ENCODE measurements at regions not wholly inside any gene's neighbourhood (a gene's known extent, or its start where the extent isn't known, plus 50 kb on each side); places are given as distances from the start of the nearest gene placed in this dataset.

- ATAC-seq = no peak
- Histone ChIP-seq H3K4me3 (replicated peaks in 1 of 3; ENCODE audit: insufficient read depth in 1 of 3, low read depth in 2 of 3, low read length in 3 of 3) (no peak overlapping the region), H3K27ac (ENCODE audit: extremely low read length, insufficient read depth, low read length) (no peak overlapping the region), H4K20me1 (ENCODE audit: insufficient read depth, low read length) (no peaks in the 10 kb centered on the region), H2AFZ (ENCODE audit: low read length) (no peak overlapping the region), H3K9ac (ENCODE audit: insufficient read depth, low read depth, low read length) (no peak overlapping the region), H3K9me3 (ENCODE audit: low read length) (peaks cover 9% of the 10 kb centered on the region), H3K27me3 (ENCODE audit: control insufficient read depth in 1 of 2, insufficient read depth in 2 of 2, low read length in 2 of 2) (no peaks in the 10 kb centered on the region), H3K36me3 (replicated peaks in 1 of 2; ENCODE audit: control insufficient read depth in 1 of 2, insufficient read depth in 2 of 2, low read length in 2 of 2) (no peaks in the 10 kb centered on the region), H3K4me2 (ENCODE audit: low read depth, low read length) (no peak overlapping the region), H3K4me1 (ENCODE audit: insufficient read depth, low read length) (no peaks in the 10 kb centered on the region), H3K79me2 (ENCODE audit: insufficient read depth, low read length) (no peaks in the 10 kb centered on the region)
- ChIA-PET CTCF (ENCODE audit: low intra/inter-chr PET ratio, low total read pairs) (no interaction called here), POLR2A (no interaction called here)
- in situ Hi-C loops (cut with HindIII; ENCODE audit: extremely low pct_ligation_motif_present, low pct_unique_long_range_greater_than_20kb) = no loop called here
- TF ChIP-seq CREB1 (IDR thresholded peaks at IDR 0.05) (peak; percentile 85), CREB1 (CRISPR knock-in tag; IDR thresholded peaks at IDR 0.05) (no peak), ATF7 (IDR thresholded peaks at IDR 0.05) (peak; percentile 56), ATF7 (CRISPR knock-in tag; IDR thresholded peaks at IDR 0.05) (no peak), ZNF598 (CRISPR knock-in tag; IDR thresholded peaks at IDR 0.05; ENCODE audit: borderline replicate concordance) (no peak), ZNF512 (CRISPR knock-in tag; IDR thresholded peaks at IDR 0.05) (no peak)
- DNase-seq (ENCODE audit: low spot score) = no peak
- intact Hi-C loops (cut with micrococcal nuclease; ENCODE audit: unreplicated experiment) = no loop called here
- no TSS peak for BruUV-seq (replicated peaks)
- peak; percentile 47 for FAIRE-seq
Observed at GRCh38 chr10:61084493-61084892, 140.5 kb upstream of the RHOBTB1 start.

- Histone ChIP-seq H3K9ac (ENCODE audit: insufficient read depth, low read depth, low read length) (no peak overlapping the region), H3K9me3 (ENCODE audit: low read length) (peaks cover 9% of the 10 kb centered on the region), H3K27me3 (ENCODE audit: control insufficient read depth in 1 of 2, insufficient read depth in 2 of 2, low read length in 2 of 2) (no peaks in the 10 kb centered on the region), H3K4me1 (ENCODE audit: insufficient read depth, low read length) (peaks cover 13% of the 10 kb centered on the region), H3K4me2 (ENCODE audit: low read depth, low read length) (no peak overlapping the region), H4K20me1 (ENCODE audit: insufficient read depth, low read length) (no peaks in the 10 kb centered on the region), H3K79me2 (ENCODE audit: insufficient read depth, low read length) (no peaks in the 10 kb centered on the region), H3K36me3 (replicated peaks in 1 of 2; ENCODE audit: control insufficient read depth in 1 of 2, insufficient read depth in 2 of 2, low read length in 2 of 2) (no peaks in the 10 kb centered on the region), H2AFZ (ENCODE audit: low read length) (no peak overlapping the region), H3K27ac (ENCODE audit: extremely low read length, insufficient read depth, low read length) (no peak overlapping the region), H3K4me3 (replicated peaks in 1 of 3; ENCODE audit: insufficient read depth in 1 of 3, low read depth in 2 of 3, low read length in 3 of 3) (no peak overlapping the region)
- no peak for TF ChIP-seq PPARG (CRISPR knock-in tag; conservative IDR thresholded peaks at IDR 0.05)
- TF ChIP-seq GATAD2A (CRISPR knock-in tag; IDR thresholded peaks at IDR 0.05) = no peak
- no peak for TF ChIP-seq MXD3 (CRISPR knock-in tag; IDR thresholded peaks at IDR 0.05)
- no peak for TF ChIP-seq ZNF33A (CRISPR knock-in tag; IDR thresholded peaks at IDR 0.05; ENCODE audit: borderline replicate concordance)
- no peak for TF ChIP-seq ZNF230 (CRISPR knock-in tag; IDR thresholded peaks at IDR 0.05)
- TF ChIP-seq ZNF441 (CRISPR knock-in tag; IDR thresholded peaks at IDR 0.05; ENCODE audit: borderline replicate concordance) = no peak
- no peak for TF ChIP-seq IRX3 (CRISPR knock-in tag; IDR thresholded peaks at IDR 0.05; ENCODE audit: borderline replicate concordance, low read depth)
- no peak for TF ChIP-seq ZSCAN20 (CRISPR knock-in tag; IDR thresholded peaks at IDR 0.05; ENCODE audit: borderline replicate concordance)
- ATAC-seq (no peak), FAIRE-seq (no peak), DNase-seq (ENCODE audit: low spot score) (no peak)
- POLR2A ChIA-PET = no interaction called here
- no TSS peak for BruUV-seq (replicated peaks)
- intact Hi-C loops (cut with micrococcal nuclease; ENCODE audit: unreplicated experiment) (no loop called here), in situ Hi-C loops (cut with HindIII; ENCODE audit: extremely low pct_ligation_motif_present, low pct_unique_long_range_greater_than_20kb) (no loop called here)
- WGBS (ENCODE audit: low lambda C conversion rate) = 98% methylated on average over 2 of the region's 2 CpGs
- CTCF ChIA-PET (ENCODE audit: low intra/inter-chr PET ratio, low total read pairs) = no interaction called here
Observed at GRCh38 chr10:61081301-61081700, 137.3 kb upstream of the RHOBTB1 start.
